ENCODE measurements at regions not wholly inside any gene's neighbourhood (a gene's known extent, or its start where the extent isn't known, plus 50 kb on each side); places are given as distances from the start of the nearest gene placed in this dataset.

DNA sequence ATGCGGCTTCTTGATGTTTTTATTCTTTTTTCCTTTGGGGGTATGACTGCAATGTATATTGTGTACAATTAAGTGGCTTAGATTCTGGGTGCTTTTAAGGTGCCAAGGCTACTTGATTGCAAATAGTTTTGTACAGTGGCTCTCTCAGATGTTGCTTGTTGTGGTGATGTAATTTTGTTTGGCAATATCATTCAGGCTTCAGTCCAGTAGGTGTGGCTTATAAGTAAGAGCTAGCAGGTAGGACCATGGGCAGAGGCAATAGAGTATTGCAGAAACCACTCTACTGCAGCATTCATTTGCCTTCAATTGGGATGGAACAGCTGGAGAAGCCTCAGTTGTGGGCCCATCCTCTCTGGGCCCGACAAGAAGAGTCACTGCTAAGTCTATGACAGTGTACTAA is 407.9 kb upstream of the MAN1A1 start:
- TF ChIP-seq, protein P1, sequence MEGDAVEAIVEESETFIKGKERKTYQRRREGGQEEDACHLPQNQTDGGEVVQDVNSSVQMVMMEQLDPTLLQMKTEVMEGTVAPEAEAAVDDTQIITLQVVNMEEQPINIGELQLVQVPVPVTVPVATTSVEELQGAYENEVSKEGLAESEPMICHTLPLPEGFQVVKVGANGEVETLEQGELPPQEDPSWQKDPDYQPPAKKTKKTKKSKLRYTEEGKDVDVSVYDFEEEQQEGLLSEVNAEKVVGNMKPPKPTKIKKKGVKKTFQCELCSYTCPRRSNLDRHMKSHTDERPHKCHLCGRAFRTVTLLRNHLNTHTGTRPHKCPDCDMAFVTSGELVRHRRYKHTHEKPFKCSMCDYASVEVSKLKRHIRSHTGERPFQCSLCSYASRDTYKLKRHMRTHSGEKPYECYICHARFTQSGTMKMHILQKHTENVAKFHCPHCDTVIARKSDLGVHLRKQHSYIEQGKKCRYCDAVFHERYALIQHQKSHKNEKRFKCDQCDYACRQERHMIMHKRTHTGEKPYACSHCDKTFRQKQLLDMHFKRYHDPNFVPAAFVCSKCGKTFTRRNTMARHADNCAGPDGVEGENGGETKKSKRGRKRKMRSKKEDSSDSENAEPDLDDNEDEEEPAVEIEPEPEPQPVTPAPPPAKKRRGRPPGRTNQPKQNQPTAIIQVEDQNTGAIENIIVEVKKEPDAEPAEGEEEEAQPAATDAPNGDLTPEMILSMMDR (IDR thresholded peaks at IDR 0.05; ENCODE audit: poor library complexity, severe bottlenecking) = no peak
- TF ChIP-seq EZH2 (IDR thresholded peaks at IDR 0.05; ENCODE audit: borderline replicate concordance, insufficient read depth, low read length, poor library complexity, severe bottlenecking) = no peak
- TF ChIP-seq REST (IDR thresholded peaks at IDR 0.05; ENCODE audit: borderline replicate concordance) = no peak
- no peak for TF ChIP-seq EP300 (conservative IDR thresholded peaks at IDR 0.05; ENCODE audit: poor library complexity, severe bottlenecking)
- no peak for TF ChIP-seq RAD21 (conservative IDR thresholded peaks at IDR 0.05)

Measured in neural cell (in vitro differentiated cells).